Ovary (tissue), 7 donors: ENCODE measurements at regions not wholly inside any gene's neighbourhood (a gene's known extent, or its start where the extent isn't known, plus 50 kb on each side); places are given as distances from the start of the nearest gene placed in this dataset.

ENCODE experiments used
- DNase-seq, 5 donors: peaks; one replicate each; pipeline ENCODE4 v3.0.0-alpha.2; 2019 to 2020
- H3K27ac ChIP-seq, 2 donors: fragments of 200-600 bp; one replicate each; pipeline versions ENCODE4 v1.5.1 to v1.8.0; 2019 to 2022
- H3K27me3 ChIP-seq: fragments of 200-600 bp; one replicate; pipeline ENCODE4 v1.8.0; 2022
- H3K36me3 ChIP-seq: fragments of 200-600 bp; sonication (generic); one replicate; pipeline ENCODE4 v1.5.1; 2019
- H3K4me1 ChIP-seq: one replicate; pipeline ENCODE4 v1.8.1; 2013; ENCODE audit warnings: mild to moderate bottlenecking, moderate library complexity; ENCODE audit not compliant: insufficient read depth
- H3K4me3 ChIP-seq: fragments of 200-600 bp; sonication (generic); one replicate; pipeline ENCODE4 v1.5.1; 2017
- H3K9me3 ChIP-seq, 2 donors: fragments of 200-600 bp in 1 of 2; sonication (generic) in 1 of 2; one replicate each; pipeline versions ENCODE4 v1.5.1 to v1.8.1; 2013 to 2019; ENCODE audit warnings: mild to moderate bottlenecking in 1 of 2, moderate library complexity in 1 of 2
- CTCF ChIP-seq, 3 donors: fragments of 450-650 bp in 2 of 3; fragments of 200-600 bp in 1 of 3; IDR thresholded peaks; one replicate each; pipeline versions ENCODE4 v1.5.1 to v1.8.0; 2016 to 2022; ENCODE audit warnings: antibody characterized with exemption in 3 of 3, mild to moderate bottlenecking in 1 of 3
- EP300 ChIP-seq: sonication (generic); formaldehyde crosslinking; IDR thresholded peaks from one replicate; pipeline ENCODE4 v1.6.1; 2017; ENCODE audit warnings: antibody characterized with exemption
- POLR2A ChIP-seq: fragments of 450-650 bp; IDR thresholded peaks from one replicate; pipeline ENCODE4 v1.6.1; 2017; ENCODE audit warnings: antibody characterized with exemption, mild to moderate bottlenecking, moderate library complexity
- WGBS, 3 donors: extraction: QIAGEN DNeasy Blood & Tissue Kit in 1 of 3; methylation state at CpG; one replicate each; pipeline versions ENCODE4 v1.1.5 to v1.1.7; 2013 to 2017; 5-methylcytosine and 5-hydroxymethylcytosine counted together
- intact Hi-C, 4 donors: fragments of 100-400 bp; cut with DNase I; formaldehyde crosslinking; loops; one replicate each; pipeline versions ENCODE4 v1.11.0 to v1.15.1; 2022 to 2023
- donor health status: DM: no; HTN: no; CAD: no; lungs with moderate emphysema.
- donor health status: DM: no; HTN: no; CAD: no.
- donor health status: Bipolar disorder and iron deficiency.
- donor health status: DM: no; HTN: no; CAD: no.
- donor health status: DM: yes; HTN: yes; CAD: no.

- Histone ChIP-seq H3K36me3 (no peaks in the 10 kb centered on the region), H3K4me3 (no peak overlapping the region), H3K9me3 (no peaks in the 10 kb centered on the region), H3K27ac (no peak overlapping the region), H3K4me1 (no peaks in the 10 kb centered on the region), H3K27me3 (no peaks in the 10 kb centered on the region)
- intact Hi-C loops = no loop called here
- no peak for TF ChIP-seq POLR2A
- 6 to 14% (median 7%) methylated on average over 6 of the region's 6 CpGs for WGBS, 3 donors
- no peak for DNase-seq
Measured at GRCh38 chr16:52721331-52721730, 174.4 kb upstream of the TOX3 start.

GRCh38 chr16:52718046-52718445 lies 171.1 kb upstream of the TOX3 start:
- TF ChIP-seq CTCF (IDR thresholded peaks at IDR 0.05) = no peak
- no peak for TF ChIP-seq EP300
- TF ChIP-seq POLR2A = no peak
- Histone ChIP-seq H3K9me3 (no peaks in the 10 kb centered on the region), H3K27me3 (no peaks in the 10 kb centered on the region), H3K4me1 (no peaks in the 10 kb centered on the region), H3K4me3 (no peak overlapping the region), H3K36me3 (no peaks in the 10 kb centered on the region), H3K27ac (no peak overlapping the region)
- intact Hi-C loops = no loop called here
- no peak for DNase-seq
- WGBS, 3 donors = 64 to 77% (median 73%) methylated on average over 4 of the region's 4 CpGs

GRCh38 chr16:52713740-52714139 lies 166.8 kb upstream of the TOX3 start:
- no peak for DNase-seq
- no peaks in the 10 kb centered on the region for H3K27me3 ChIP-seq
- 37 to 44% (median 38%) methylated on average over 7 of the region's 7 CpGs for WGBS, 3 donors
- no peak overlapping the region for H3K27ac ChIP-seq
- TF ChIP-seq EP300 (no peak), CTCF (IDR thresholded peaks at IDR 0.05) (no peak), POLR2A (no peak)
- H3K9me3 ChIP-seq = no peaks in the 10 kb centered on the region
- intact Hi-C loops = no loop called here
- H3K4me3 ChIP-seq = no peak overlapping the region
- H3K36me3 ChIP-seq = no peaks in the 10 kb centered on the region
- no peaks in the 10 kb centered on the region for H3K4me1 ChIP-seq

- 40 to 56% (median 43%) methylated on average over 3 of the region's 3 CpGs for WGBS, 3 donors
- intact Hi-C loops = no loop called here
- TF ChIP-seq CTCF (IDR thresholded peaks at IDR 0.05) = no peak
- no peak for TF ChIP-seq POLR2A
- TF ChIP-seq EP300 = no peak
Measured at GRCh38 chr16:52709306-52709705, 162.4 kb upstream of the TOX3 start.

GRCh38 chr16:52708476-52708875 lies 161.5 kb upstream of the TOX3 start:
- no peak overlapping the region for H3K27ac ChIP-seq
- DNase-seq = no peak
- no peaks in the 10 kb centered on the region for H3K9me3 ChIP-seq
- no peak overlapping the region for H3K4me3 ChIP-seq
- H3K36me3 ChIP-seq = no peaks in the 10 kb centered on the region
- intact Hi-C loops = no loop called here
- H3K4me1 ChIP-seq = no peaks in the 10 kb centered on the region
- TF ChIP-seq EP300 (no peak), CTCF (IDR thresholded peaks at IDR 0.05) (no peak), POLR2A (no peak)
- 41 to 53% (median 43%) methylated on average over 2 of the region's 2 CpGs for WGBS, 3 donors
- no peaks in the 10 kb centered on the region for H3K27me3 ChIP-seq

More at GRCh38 chr16:52709306-52709705, 162.4 kb upstream of the TOX3 start:
- no peaks in the 10 kb centered on the region for H3K9me3 ChIP-seq
- no peak for DNase-seq
- no peak overlapping the region for H3K4me3 ChIP-seq
- no peaks in the 10 kb centered on the region for H3K4me1 ChIP-seq
- no peaks in the 10 kb centered on the region for H3K27me3 ChIP-seq
- no peak overlapping the region for H3K27ac ChIP-seq
- H3K36me3 ChIP-seq = no peaks in the 10 kb centered on the region
